Liver (tissue), 3 donors: ENCODE measurements at regions not wholly inside any gene's neighbourhood (a gene's known extent, or its start where the extent isn't known, plus 50 kb on each side); places are given as distances from the start of the nearest gene placed in this dataset.

Experiments
- GABPA ChIP-seq, 2 donors: IDR thresholded peaks in 1 of 2; conservative IDR thresholded peaks in 1 of 2; 2 replicates each; pipeline ENCODE4 v1.6.1; 2016; ENCODE audit warnings: antibody characterized with exemption in 2 of 2, mild to moderate bottlenecking in 1 of 2, moderate library complexity in 1 of 2
- HNF4A ChIP-seq, 2 donors: conservative IDR thresholded peaks; 2 replicates each; pipeline ENCODE4 v1.6.1; 2016; ENCODE audit warnings: antibody characterized with exemption in 2 of 2, mild to moderate bottlenecking in 2 of 2
- SP1 ChIP-seq: IDR thresholded peaks from 2 replicates; pipeline ENCODE4 v1.6.1; 2018; ENCODE audit warnings: antibody characterized with exemption, mild to moderate bottlenecking
- YY1 ChIP-seq: IDR thresholded peaks from 2 replicates; pipeline ENCODE4 v1.6.1; 2016; ENCODE audit warnings: antibody characterized with exemption, mild to moderate bottlenecking
- TF ChIP-seq, protein P1 (sequence below): fragments of 150-350 bp; IDR thresholded peaks from 2 replicates; pipeline ENCODE4 v1.5.1; 2017; ENCODE audit warnings: improper control_type of control experiment, low read depth, low read length; ENCODE audit not compliant: missing input control
- TF ChIP-seq, protein P2 (sequence below): IDR thresholded peaks from 2 replicates; pipeline ENCODE4 v1.6.1; 2016; ENCODE audit warnings: antibody characterized with exemption
- TF ChIP-seq, protein P3 (sequence below): IDR thresholded peaks from 2 replicates; pipeline ENCODE4 v1.6.1; 2016; ENCODE audit warnings: antibody characterized with exemption
- TF ChIP-seq, protein P4 (sequence below): IDR thresholded peaks from 2 replicates; pipeline ENCODE4 v1.6.1; 2016; ENCODE audit warnings: antibody characterized with exemption, mild to moderate bottlenecking
- TF ChIP-seq, protein P5 (sequence below): IDR thresholded peaks from 2 replicates; pipeline ENCODE4 v1.6.1; 2016; ENCODE audit warnings: antibody characterized with exemption
- donor health status: healthy.
- donor health status: healthy.

DNA sequence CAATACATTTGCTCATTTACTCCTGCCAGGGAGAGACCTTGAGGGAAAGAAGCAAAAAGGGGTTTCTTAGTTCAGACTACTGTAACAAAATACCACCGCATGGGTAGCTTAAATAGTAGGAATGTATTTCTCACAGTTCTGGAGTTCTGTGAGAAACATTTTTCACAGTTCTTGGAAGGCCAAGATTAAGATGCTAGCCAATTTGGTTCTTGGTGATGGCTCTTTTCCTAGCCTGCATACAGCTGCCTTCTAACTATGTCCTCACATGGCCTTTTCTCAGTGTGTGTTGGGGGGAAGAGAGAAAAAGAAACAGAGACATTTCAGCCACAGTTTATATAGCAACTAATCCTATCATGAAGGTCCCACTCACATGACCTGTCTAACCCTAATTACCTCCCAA lies 1644.7 kb upstream of the C9orf72 start:
- TF ChIP-seq, protein P1, sequence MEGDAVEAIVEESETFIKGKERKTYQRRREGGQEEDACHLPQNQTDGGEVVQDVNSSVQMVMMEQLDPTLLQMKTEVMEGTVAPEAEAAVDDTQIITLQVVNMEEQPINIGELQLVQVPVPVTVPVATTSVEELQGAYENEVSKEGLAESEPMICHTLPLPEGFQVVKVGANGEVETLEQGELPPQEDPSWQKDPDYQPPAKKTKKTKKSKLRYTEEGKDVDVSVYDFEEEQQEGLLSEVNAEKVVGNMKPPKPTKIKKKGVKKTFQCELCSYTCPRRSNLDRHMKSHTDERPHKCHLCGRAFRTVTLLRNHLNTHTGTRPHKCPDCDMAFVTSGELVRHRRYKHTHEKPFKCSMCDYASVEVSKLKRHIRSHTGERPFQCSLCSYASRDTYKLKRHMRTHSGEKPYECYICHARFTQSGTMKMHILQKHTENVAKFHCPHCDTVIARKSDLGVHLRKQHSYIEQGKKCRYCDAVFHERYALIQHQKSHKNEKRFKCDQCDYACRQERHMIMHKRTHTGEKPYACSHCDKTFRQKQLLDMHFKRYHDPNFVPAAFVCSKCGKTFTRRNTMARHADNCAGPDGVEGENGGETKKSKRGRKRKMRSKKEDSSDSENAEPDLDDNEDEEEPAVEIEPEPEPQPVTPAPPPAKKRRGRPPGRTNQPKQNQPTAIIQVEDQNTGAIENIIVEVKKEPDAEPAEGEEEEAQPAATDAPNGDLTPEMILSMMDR = no peak
- TF ChIP-seq, protein P2, sequence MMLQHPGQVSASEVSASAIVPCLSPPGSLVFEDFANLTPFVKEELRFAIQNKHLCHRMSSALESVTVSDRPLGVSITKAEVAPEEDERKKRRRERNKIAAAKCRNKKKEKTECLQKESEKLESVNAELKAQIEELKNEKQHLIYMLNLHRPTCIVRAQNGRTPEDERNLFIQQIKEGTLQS = no peak
- TF ChIP-seq HNF4A (conservative IDR thresholded peaks at IDR 0.05) = no peak
- TF ChIP-seq, protein P3, sequence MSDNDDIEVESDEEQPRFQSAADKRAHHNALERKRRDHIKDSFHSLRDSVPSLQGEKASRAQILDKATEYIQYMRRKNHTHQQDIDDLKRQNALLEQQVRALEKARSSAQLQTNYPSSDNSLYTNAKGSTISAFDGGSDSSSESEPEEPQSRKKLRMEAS = no peak
- TF ChIP-seq SP1 = no peak
- TF ChIP-seq, protein P4, sequence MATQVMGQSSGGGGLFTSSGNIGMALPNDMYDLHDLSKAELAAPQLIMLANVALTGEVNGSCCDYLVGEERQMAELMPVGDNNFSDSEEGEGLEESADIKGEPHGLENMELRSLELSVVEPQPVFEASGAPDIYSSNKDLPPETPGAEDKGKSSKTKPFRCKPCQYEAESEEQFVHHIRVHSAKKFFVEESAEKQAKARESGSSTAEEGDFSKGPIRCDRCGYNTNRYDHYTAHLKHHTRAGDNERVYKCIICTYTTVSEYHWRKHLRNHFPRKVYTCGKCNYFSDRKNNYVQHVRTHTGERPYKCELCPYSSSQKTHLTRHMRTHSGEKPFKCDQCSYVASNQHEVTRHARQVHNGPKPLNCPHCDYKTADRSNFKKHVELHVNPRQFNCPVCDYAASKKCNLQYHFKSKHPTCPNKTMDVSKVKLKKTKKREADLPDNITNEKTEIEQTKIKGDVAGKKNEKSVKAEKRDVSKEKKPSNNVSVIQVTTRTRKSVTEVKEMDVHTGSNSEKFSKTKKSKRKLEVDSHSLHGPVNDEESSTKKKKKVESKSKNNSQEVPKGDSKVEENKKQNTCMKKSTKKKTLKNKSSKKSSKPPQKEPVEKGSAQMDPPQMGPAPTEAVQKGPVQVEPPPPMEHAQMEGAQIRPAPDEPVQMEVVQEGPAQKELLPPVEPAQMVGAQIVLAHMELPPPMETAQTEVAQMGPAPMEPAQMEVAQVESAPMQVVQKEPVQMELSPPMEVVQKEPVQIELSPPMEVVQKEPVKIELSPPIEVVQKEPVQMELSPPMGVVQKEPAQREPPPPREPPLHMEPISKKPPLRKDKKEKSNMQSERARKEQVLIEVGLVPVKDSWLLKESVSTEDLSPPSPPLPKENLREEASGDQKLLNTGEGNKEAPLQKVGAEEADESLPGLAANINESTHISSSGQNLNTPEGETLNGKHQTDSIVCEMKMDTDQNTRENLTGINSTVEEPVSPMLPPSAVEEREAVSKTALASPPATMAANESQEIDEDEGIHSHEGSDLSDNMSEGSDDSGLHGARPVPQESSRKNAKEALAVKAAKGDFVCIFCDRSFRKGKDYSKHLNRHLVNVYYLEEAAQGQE = no peak
- TF ChIP-seq, protein P5, sequence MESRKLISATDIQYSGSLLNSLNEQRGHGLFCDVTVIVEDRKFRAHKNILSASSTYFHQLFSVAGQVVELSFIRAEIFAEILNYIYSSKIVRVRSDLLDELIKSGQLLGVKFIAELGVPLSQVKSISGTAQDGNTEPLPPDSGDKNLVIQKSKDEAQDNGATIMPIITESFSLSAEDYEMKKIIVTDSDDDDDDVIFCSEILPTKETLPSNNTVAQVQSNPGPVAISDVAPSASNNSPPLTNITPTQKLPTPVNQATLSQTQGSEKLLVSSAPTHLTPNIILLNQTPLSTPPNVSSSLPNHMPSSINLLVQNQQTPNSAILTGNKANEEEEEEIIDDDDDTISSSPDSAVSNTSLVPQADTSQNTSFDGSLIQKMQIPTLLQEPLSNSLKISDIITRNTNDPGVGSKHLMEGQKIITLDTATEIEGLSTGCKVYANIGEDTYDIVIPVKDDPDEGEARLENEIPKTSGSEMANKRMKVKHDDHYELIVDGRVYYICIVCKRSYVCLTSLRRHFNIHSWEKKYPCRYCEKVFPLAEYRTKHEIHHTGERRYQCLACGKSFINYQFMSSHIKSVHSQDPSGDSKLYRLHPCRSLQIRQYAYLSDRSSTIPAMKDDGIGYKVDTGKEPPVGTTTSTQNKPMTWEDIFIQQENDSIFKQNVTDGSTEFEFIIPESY = no peak
- no peak for TF ChIP-seq GABPA (IDR thresholded peaks at IDR 0.05 in 1 of 2, conservative IDR thresholded peaks at IDR 0.05 in 1 of 2)
- TF ChIP-seq YY1 = no peak
